ENCODE measurements at regions not wholly inside any gene's neighbourhood (a gene's known extent, or its start where the extent isn't known, plus 50 kb on each side); places are given as distances from the start of the nearest gene placed in this dataset.

GRCh38 chr6:118718297-118718696, 66.9 kb upstream of the CEP85L start:
- WGBS, 2 experiments (ENCODE audit: extremely low coverage in 1 of 2, insufficient coverage in 1 of 2, insufficient read length in 1 of 2, insufficient replicate concordance in 2 of 2, low coverage in 1 of 2, low lambda C conversion rate in 2 of 2, missing lambda C conversion rate in 1 of 2), result 86% methylated on average over 4 of the region's 4 CpGs; no CpG with 5 or more reads in 1 of the 2 experiments
- CTCF ChIA-PET (ENCODE audit: partially characterized antibody), result no interaction called here
- Histone ChIP-seq H3K4ac (replicated peaks; ENCODE audit: insufficient read length, low read depth, low read length) (no peak overlapping the region), H3K9ac (replicated peaks in 1 of 4; ENCODE audit: extremely low read depth in 1 of 4, low read depth in 3 of 4, low read length in 3 of 4) (no peak overlapping the region), H3K4me1 (replicated peaks in 1 of 4; ENCODE audit: control insufficient read depth in 3 of 4, insufficient read depth in 4 of 4, low read length in 3 of 4) (peaks cover 0 to 3% (median 0%) of the 10 kb centered on the region in 4 experiments; a peak in 1 of 7 replicates), H3K4me3 (ENCODE audit: extremely low read depth in 1 of 4, insufficient read depth in 2 of 4, low read depth in 3 of 4, low read length in 4 of 4) (no peak overlapping the region), H3K18ac (ENCODE audit: extremely low read depth, low read length) (no peak overlapping the region), H4K5ac (ENCODE audit: insufficient read length, low read depth, low read length) (no peak overlapping the region), H3K27me3 (replicated peaks in 1 of 4; ENCODE audit: control insufficient read depth in 3 of 4, extremely low read depth in 1 of 4, insufficient read depth in 3 of 4, low read length in 3 of 4) (no peaks in the 10 kb centered on the region; a peak in 1 of 7 replicates), H2BK20ac (ENCODE audit: low read length) (no peak overlapping the region), H4K20me1 (replicated peaks in 1 of 2; ENCODE audit: control insufficient read depth in 1 of 2, insufficient read depth in 2 of 2, low read length in 2 of 2) (no peaks in the 10 kb centered on the region), H3K14ac (ENCODE audit: insufficient read length) (no peak overlapping the region), H3K23ac (ENCODE audit: insufficient read length) (no peak overlapping the region), H4K91ac (replicated peaks; ENCODE audit: insufficient read length, low read length) (no peak overlapping the region), H3K36me3 (ENCODE audit: control insufficient read depth in 2 of 4, insufficient read depth in 4 of 4, low read length in 3 of 4) (no peaks in the 10 kb centered on the region), H3K79me1 (ENCODE audit: low read depth, low read length) (no peaks in the 10 kb centered on the region), H2BK12ac (ENCODE audit: low read depth, low read length) (no peak overlapping the region), H3K79me2 (ENCODE audit: control insufficient read depth in 1 of 2, insufficient read depth in 2 of 2, low read length in 2 of 2) (no peaks in the 10 kb centered on the region), H3K9me3 (ENCODE audit: insufficient read depth in 2 of 2, low read depth in 1 of 2, low read length in 1 of 2) (no peaks in the 10 kb centered on the region), H3K56ac (replicated peaks; ENCODE audit: insufficient read length, low read depth, low read length) (no peak overlapping the region), H2BK5ac (ENCODE audit: low read depth, low read length) (no peak overlapping the region), H2AFZ (ENCODE audit: low read length) (no peak overlapping the region), H4K8ac (ENCODE audit: extremely low read depth, insufficient read depth, low read length) (no peak overlapping the region), H3K4me2 (ENCODE audit: insufficient read depth in 1 of 2, low read depth in 2 of 2, low read length in 2 of 2) (no peak overlapping the region), H3K23me2 (ENCODE audit: low read depth, low read length) (no peaks in the 10 kb centered on the region), H2BK15ac (ENCODE audit: low read length) (no peak overlapping the region), H3K27ac (ENCODE audit: low read depth, low read length) (no peak overlapping the region), H2BK120ac (replicated peaks; ENCODE audit: low read depth, low read length) (no peak overlapping the region), H2AK5ac (ENCODE audit: low read depth, low read length) (no peak overlapping the region)
- TF ChIP-seq EGR1 (IDR thresholded peaks at IDR 0.05; ENCODE audit: borderline replicate concordance, low read depth, low read length) (no peak), CBX8 (IDR thresholded peaks at IDR 0.05; ENCODE audit: borderline replicate concordance, low read depth, low read length) (no peak), MAX (IDR thresholded peaks at IDR 0.05) (no peak), MAFK (IDR thresholded peaks at IDR 0.05; ENCODE audit: low read depth, low read length) (no peak), SAP30 (IDR thresholded peaks at IDR 0.05; ENCODE audit: insufficient read depth, insufficient replicate concordance, low read length) (no peak), SP1 (IDR thresholded peaks at IDR 0.05; ENCODE audit: low read depth, low read length) (no peak), ZNF274 (IDR thresholded peaks at IDR 0.05; ENCODE audit: borderline replicate concordance, extremely low read depth, low read length) (no peak), TAF7 (optimal IDR thresholded peaks at IDR 0.05; ENCODE audit: borderline replicate concordance, low read depth, low read length) (no peak), BACH1 (IDR thresholded peaks at IDR 0.05; ENCODE audit: low read length) (no peak), SUZ12 (IDR thresholded peaks at IDR 0.05; ENCODE audit: low read length) (no peak), NRF1 (IDR thresholded peaks at IDR 0.05; ENCODE audit: low read depth, low read length) (no peak), EP300 (IDR thresholded peaks at IDR 0.05; ENCODE audit: borderline replicate concordance in 1 of 2, low read depth in 2 of 2, low read length in 2 of 2) (no peak), PHF8 (conservative IDR thresholded peaks at IDR 0.05; ENCODE audit: low read depth, low read length) (no peak)
- FAIRE-seq (no peak), DNase-seq (ENCODE audit: low read depth in 1 of 2, low spot score in 2 of 2) (no peak)
- POLR2A ChIA-PET (ENCODE audit: partially characterized antibody), result interaction anchor here (0.7 kb wide), 1 partner anchor 8 kb away, joined by 3 read pairs; no protein-coding TSS in a partner anchor

Data from H1 (cell line).